Tibial artery (tissue), 4 donors: ENCODE measurements at regions not wholly inside any gene's neighbourhood (a gene's known extent, or its start where the extent isn't known, plus 50 kb on each side); places are given as distances from the start of the nearest gene placed in this dataset.

Source experiments
- DNase-seq, 2 donors: peaks; one replicate each; pipeline ENCODE4 v3.0.0-alpha.2; 2019
- H3K27ac ChIP-seq, 2 donors: fragments of 200-600 bp; sonication (generic) in 1 of 2; 1 replicate in 1 of 2; 2 replicates in 1 of 2; pipeline ENCODE4 v1.5.1; 2018 to 2019; ENCODE audit warnings: mild to moderate bottlenecking in 1 of 2
- H3K27me3 ChIP-seq, 2 donors: fragments of 200-600 bp; sonication (generic) in 1 of 2; one replicate each; pipeline versions ENCODE4 v1.5.1 to v1.6.0; 2016 to 2019
- H3K36me3 ChIP-seq, 3 donors: fragments of 200-600 bp; sonication (generic) in 2 of 3; one replicate each; pipeline ENCODE4 v1.5.1; 2016 to 2019; ENCODE audit warnings: mild to moderate bottlenecking in 2 of 3
- H3K4me1 ChIP-seq, 4 donors: fragments of 200-600 bp; sonication (generic) in 2 of 4; 1 replicate in 3 of 4; 2 replicates in 1 of 4; pipeline ENCODE4 v1.5.1; 2016 to 2019
- H3K4me3 ChIP-seq, 2 donors: fragments of 200-600 bp; sonication (generic) in 1 of 2; 1 replicate in 1 of 2; 2 replicates in 1 of 2; pipeline ENCODE4 v1.5.1; 2018 to 2019; ENCODE audit warnings: mild to moderate bottlenecking in 2 of 2
- H3K9me3 ChIP-seq, 3 donors: fragments of 200-600 bp; sonication (generic) in 1 of 3; one replicate each; pipeline ENCODE4 v1.5.1; 2016 to 2019
- intact Hi-C: fragments of 100-400 bp; cut with DNase I; formaldehyde crosslinking; loops from one replicate; pipeline ENCODE4 v1.15.0; 2023; ENCODE audit warnings: low total_unique reads
- TF ChIP-seq, protein P1 (sequence below), 2 experiments: fragments of 200-600 bp in 1 of 2; fragments of 450-650 bp in 1 of 2; IDR thresholded peaks; one replicate each; pipeline ENCODE4 v1.5.1; 2017 to 2019; ENCODE audit warnings: antibody characterized with exemption in 2 of 2, mild to moderate bottlenecking in 1 of 2, moderate library complexity in 1 of 2

GRCh38 chr1:14362331-14362730 lies 236.2 kb upstream of the KAZN start:
- Histone ChIP-seq H3K36me3 (no peaks in the 10 kb centered on the region), H3K27me3 (peaks cover 0 to 12% of the 10 kb centered on the region in 2 donors), H3K4me3 (no peak overlapping the region), H3K9me3 (peaks cover 0 to 12% (median 8%) of the 10 kb centered on the region in 3 donors), H3K4me1 (peaks cover 0 to 16% (median 8%) of the 10 kb centered on the region in 4 donors), H3K27ac (no peak overlapping the region)
- DNase-seq = no peak
- intact Hi-C loops = no loop called here
- TF ChIP-seq, protein P1, sequence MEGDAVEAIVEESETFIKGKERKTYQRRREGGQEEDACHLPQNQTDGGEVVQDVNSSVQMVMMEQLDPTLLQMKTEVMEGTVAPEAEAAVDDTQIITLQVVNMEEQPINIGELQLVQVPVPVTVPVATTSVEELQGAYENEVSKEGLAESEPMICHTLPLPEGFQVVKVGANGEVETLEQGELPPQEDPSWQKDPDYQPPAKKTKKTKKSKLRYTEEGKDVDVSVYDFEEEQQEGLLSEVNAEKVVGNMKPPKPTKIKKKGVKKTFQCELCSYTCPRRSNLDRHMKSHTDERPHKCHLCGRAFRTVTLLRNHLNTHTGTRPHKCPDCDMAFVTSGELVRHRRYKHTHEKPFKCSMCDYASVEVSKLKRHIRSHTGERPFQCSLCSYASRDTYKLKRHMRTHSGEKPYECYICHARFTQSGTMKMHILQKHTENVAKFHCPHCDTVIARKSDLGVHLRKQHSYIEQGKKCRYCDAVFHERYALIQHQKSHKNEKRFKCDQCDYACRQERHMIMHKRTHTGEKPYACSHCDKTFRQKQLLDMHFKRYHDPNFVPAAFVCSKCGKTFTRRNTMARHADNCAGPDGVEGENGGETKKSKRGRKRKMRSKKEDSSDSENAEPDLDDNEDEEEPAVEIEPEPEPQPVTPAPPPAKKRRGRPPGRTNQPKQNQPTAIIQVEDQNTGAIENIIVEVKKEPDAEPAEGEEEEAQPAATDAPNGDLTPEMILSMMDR (IDR thresholded peaks at IDR 0.05) = no peak

DNA sequence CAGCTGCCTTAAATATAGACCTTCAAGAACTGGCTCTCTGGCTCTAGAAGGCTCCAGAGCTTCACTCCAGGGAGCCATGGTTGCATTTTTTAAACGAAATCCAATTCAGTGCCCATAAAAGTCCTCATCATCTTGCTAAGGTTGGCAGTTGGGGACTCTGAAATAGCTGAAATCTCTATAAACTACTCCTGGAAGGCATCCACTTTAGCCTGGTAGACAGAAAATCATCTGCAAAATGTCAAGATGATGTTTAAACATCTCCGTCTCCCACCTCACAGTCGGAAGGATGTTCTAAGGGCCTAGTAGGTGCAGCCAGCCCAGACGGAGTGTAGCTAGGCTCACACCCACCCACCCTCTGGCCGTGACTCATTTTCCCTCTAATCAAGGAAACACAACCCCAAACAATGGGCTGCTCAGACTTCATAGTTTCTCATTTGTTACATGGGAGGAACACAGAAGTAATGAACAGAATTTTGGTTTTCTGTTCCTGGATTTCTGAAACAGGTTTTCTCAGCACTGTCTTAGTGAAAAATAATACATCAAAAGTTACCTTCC lies 235.4 kb upstream of the KAZN start:
- H3K9me3 ChIP-seq = peaks cover 0 to 12% (median 8%) of the 10 kb centered on the region in 3 donors
- intact Hi-C loops = no loop called here
- TF ChIP-seq, protein P1 (IDR thresholded peaks at IDR 0.05) = no peak
- peaks cover 0 to 20% of the 10 kb centered on the region in 2 donors for H3K27me3 ChIP-seq
- H3K4me3 ChIP-seq = no peak overlapping the region
- H3K27ac ChIP-seq = no peak overlapping the region
- no peaks in the 10 kb centered on the region for H3K36me3 ChIP-seq
- peaks cover 0 to 16% (median 8%) of the 10 kb centered on the region in 4 donors for H3K4me1 ChIP-seq
- no peak for DNase-seq

DNA sequence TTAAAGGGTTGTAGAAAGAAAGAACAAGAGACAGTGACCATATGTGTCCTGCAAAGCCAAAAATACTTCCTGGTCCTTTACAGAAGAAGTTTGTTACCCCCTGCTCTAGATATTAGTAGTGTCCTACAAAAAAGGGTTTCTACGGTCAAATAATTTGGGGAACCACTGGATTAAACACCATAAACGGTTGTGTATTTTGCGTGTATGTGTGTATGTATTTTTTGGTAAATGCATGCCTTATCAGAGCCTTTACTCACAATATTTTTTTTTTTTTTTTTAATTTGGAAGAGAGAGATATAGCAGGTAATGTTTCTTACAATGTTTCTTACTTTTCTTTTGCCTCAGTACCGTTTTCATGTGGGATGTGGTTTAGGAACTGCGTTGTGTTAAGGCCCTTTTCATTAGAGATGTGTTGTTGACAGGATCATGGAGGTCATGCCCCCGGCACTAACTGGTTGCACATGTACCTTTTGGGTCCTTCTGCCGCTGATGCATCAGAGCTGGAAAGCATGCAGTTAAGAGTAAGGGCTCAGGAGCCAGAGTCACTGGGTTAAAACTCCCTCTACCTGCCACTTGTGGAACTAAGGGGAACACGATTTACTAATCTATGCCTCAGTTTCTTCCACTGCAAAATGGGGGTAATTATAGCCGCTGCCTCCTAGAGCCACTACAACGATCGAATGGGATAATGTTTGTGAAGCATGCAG lies 234.6 kb upstream of the KAZN start:
- H3K9me3 ChIP-seq = peaks cover 0 to 12% (median 8%) of the 10 kb centered on the region in 3 donors
- peaks cover 0 to 16% (median 8%) of the 10 kb centered on the region in 4 donors for H3K4me1 ChIP-seq
- intact Hi-C loops = no loop called here
- TF ChIP-seq, protein P1 (IDR thresholded peaks at IDR 0.05) = no peak
- no peak overlapping the region for H3K27ac ChIP-seq
- H3K36me3 ChIP-seq = no peaks in the 10 kb centered on the region
- no peak overlapping the region for H3K4me3 ChIP-seq
- H3K27me3 ChIP-seq = peaks cover 0 to 23% of the 10 kb centered on the region in 2 donors
- DNase-seq = no peak

DNA sequence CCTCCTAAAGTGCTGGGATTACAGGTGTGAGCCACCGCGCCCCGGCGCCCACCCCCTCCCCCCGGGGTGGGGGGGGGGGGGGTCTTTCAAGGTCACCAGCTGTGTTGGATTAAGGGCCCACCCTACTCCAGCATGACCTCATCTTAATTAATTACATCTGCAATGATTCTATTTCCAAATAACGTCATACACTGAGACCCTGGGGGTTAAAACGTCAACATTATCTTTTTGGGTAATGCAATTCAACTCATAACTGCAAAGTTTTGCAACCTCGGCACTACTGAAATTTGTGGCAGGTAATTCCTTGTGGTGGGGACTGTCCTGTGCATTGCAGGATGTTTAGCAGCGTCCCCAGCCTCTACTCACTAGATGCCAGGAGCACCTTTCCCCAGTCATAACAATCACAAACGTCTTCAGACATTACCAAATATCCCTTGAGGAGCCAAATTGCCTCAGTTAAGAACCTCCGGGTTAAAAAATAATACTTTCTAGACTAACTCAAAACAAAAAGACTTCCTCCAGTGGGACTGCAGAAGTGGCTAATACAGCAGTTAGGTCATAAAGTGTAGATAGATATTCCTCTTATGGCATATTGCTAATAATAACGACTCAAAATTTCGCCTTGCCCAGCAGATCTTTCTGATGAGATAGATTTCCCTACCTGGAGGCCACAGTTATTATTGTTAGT lies 233.0 kb upstream of the KAZN start:
- Histone ChIP-seq H3K27me3 (peaks cover 0 to 30% of the 10 kb centered on the region in 2 donors), H3K36me3 (no peaks in the 10 kb centered on the region), H3K27ac (no peak overlapping the region), H3K9me3 (peaks cover 0 to 12% (median 8%) of the 10 kb centered on the region in 3 donors), H3K4me3 (no peak overlapping the region), H3K4me1 (peaks cover 0 to 16% (median 8%) of the 10 kb centered on the region in 4 donors)
- DNase-seq = no peak
- intact Hi-C loops = no loop called here
- TF ChIP-seq, protein P1 (IDR thresholded peaks at IDR 0.05) = no peak

DNA sequence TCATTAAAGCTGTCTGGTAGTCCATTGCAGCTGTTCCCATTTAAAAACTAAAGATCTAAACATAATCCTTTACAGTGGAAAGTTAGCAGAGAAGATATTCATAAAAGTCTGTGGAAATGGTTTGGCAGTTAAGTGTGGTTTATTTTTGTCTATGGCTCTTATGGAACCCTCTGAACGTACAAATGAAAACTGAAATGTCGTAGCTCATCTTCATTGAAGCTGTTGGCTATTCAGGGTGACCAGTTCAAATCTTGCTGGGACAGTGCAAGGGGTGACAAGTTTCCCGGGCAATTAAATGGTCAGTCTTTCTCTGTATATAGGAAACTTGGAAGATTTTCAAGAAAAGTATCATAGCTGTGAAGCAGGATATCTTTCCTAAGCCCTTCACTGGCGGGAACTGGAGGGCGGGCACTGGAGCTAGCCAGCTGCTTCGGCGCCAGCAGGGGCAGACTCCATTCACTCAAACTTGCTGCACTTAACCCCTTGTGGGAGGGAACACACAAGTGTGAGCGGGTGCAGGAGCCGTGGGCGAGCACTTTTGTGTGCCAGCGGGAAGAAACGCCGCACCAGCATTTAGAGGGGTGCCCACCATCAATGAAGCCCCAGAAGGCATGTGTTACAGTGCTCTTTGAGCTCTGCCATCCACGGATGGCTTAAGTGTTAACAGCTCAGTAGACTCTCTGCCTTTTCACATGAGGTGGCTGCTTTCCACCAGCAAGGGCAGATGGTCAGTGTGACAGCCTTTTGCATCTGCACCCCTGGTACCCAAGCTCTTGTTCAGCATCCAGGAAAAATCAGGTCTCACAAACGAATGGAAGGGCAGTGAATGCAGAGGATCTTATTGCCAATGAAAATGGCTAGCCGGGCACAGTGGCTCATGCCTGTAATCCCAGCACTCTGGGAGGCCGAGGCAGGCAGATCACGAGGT lies 232.1 kb upstream of the KAZN start:
- Histone ChIP-seq H3K4me3 (peak overlapping the region in 1 of 2 donors; percentile 6), H3K27ac (no peak overlapping the region), H3K36me3 (no peaks in the 10 kb centered on the region), H3K9me3 (peaks cover 0 to 9% (median 8%) of the 10 kb centered on the region in 3 donors), H3K4me1 (peaks cover 0 to 16% (median 8%) of the 10 kb centered on the region in 4 donors), H3K27me3 (peaks cover 0 to 30% of the 10 kb centered on the region in 2 donors)
- TF ChIP-seq, protein P1 (IDR thresholded peaks at IDR 0.05) = no peak
- DNase-seq = no peak
- intact Hi-C loops = no loop called here
